HUES6 (cell line): ENCODE measurements at regions not wholly inside any gene's neighbourhood (a gene's known extent, or its start where the extent isn't known, plus 50 kb on each side); places are given as distances from the start of the nearest gene placed in this dataset.

Experiments
- H3K27ac ChIP-seq: 2 replicates; pipeline ENCODE4 v1.7.0; 2013; ENCODE audit warnings: low read depth, mild to moderate bottlenecking, low read length, inconsistent platforms
- H3K27me3 ChIP-seq: 2 replicates; pipeline ENCODE4 v1.6.1; 2013; ENCODE audit warnings: low read length; ENCODE audit not compliant: control insufficient read depth, insufficient read depth
- H3K36me3 ChIP-seq: 2 replicates; pipeline ENCODE4 v1.6.1; 2013; ENCODE audit warnings: low read length; ENCODE audit not compliant: control insufficient read depth, insufficient read depth
- H3K4me1 ChIP-seq: 2 replicates; pipeline ENCODE4 v1.6.1; 2013; ENCODE audit warnings: low read length; ENCODE audit not compliant: control insufficient read depth, insufficient read depth
- H3K4me3 ChIP-seq: 2 replicates; pipeline ENCODE4 v1.5.1; 2013; ENCODE audit warnings: low read depth, low read length
- H3K9ac ChIP-seq: one replicate; pipeline ENCODE4 v1.6.1; 2013; ENCODE audit warnings: mild to moderate bottlenecking, low read length
- H3K9me3 ChIP-seq: 2 replicates; pipeline ENCODE4 v1.6.1; 2013; ENCODE audit warnings: low read depth, low read length; ENCODE audit not compliant: control insufficient read depth, insufficient read depth

DNA sequence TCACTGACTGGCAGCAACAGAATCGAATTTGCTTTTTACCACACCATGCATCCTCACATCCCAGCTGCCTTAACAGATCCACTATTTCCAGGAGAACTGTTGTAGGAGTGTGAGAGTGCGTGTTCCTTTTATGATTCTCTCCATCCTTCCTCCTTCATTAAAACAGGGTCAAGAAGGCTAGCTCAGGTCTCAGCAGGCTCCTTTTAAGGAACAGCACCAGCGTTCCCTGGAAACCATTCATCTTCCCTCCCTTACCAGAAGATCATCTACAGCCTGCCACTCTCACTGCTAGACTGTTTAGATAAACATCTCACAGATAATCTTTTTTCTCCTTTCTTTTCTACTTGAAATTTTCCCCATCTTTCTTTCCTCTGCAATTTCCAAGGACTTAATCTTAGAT, 1531.9 kb upstream of the CDH8 start:
- Histone ChIP-seq H3K4me3 (no peak overlapping the region), H3K27me3 (no peaks in the 10 kb centered on the region), H3K27ac (no peak overlapping the region), H3K9me3 (no peaks in the 10 kb centered on the region), H3K9ac (no peak overlapping the region), H3K4me1 (0 out of 2 replicates have a peak, but pooled peaks cover 5% of the 10 kb centered on the region), H3K36me3 (no peaks in the 10 kb centered on the region)

DNA sequence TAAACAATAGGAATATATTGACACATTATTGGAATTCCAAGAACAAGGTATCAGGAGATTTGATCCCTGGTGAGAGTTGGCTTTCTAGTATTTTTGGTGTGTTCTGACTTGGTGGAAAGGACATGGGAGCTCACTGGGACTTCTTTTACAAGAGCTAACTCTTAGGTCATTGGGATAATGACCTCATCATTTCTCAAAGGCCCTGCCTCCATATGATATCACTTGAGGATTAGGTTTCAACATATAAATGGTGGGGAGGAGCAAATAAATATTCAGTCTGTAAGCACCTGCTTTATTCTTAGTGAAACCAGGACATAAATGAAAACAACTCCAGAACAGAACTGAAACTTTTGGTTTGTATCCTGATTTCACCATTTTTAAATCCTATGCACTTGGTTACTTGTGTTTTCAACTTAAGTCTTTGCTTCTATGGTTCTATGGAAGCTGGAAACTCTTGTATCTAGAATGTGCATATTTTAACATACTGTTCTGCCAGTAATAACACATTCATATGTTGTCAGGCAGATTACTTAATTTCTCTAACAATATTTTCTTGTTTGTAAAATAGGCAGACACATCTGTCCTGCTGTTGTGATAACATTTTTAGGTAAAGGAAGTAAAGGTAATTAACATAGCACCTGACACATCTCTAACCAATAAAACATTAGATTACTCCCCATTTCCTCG, 1527.7 kb upstream of the CDH8 start:
- Histone ChIP-seq H3K4me3 (no peak overlapping the region), H3K27ac (no peak overlapping the region), H3K9me3 (peaks cover 21% of the 10 kb centered on the region), H3K36me3 (no peaks in the 10 kb centered on the region), H3K9ac (no peak overlapping the region), H3K27me3 (no peaks in the 10 kb centered on the region), H3K4me1 (0 out of 2 replicates have a peak, but pooled peaks cover 5% of the 10 kb centered on the region)

DNA sequence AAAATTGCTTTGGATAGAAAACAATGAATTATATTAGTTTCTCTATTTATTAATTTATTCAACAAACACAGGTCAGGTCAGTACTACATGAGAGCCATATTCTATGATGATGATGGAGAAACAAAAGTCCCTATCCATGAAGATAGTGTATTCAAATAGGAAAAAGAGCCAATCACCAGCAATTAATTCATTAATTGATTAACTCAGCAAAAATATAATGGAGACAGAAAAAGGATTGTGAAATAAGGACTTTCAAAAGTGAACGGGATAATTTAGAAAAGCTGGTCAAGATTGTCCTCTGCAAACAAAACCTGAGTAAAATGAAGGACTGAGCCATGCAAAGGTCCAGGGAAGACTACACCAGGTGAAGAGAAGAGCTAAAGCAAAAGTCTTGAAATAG, 1517.7 kb upstream of the CDH8 start:
- H3K27me3 ChIP-seq, result no peaks in the 10 kb centered on the region
- H3K9ac ChIP-seq, result no peak overlapping the region
- H3K4me1 ChIP-seq, result no peaks in the 10 kb centered on the region
- no peaks in the 10 kb centered on the region for H3K9me3 ChIP-seq
- no peaks in the 10 kb centered on the region for H3K36me3 ChIP-seq
- H3K27ac ChIP-seq, result no peak overlapping the region
- H3K4me3 ChIP-seq, result no peak overlapping the region

DNA sequence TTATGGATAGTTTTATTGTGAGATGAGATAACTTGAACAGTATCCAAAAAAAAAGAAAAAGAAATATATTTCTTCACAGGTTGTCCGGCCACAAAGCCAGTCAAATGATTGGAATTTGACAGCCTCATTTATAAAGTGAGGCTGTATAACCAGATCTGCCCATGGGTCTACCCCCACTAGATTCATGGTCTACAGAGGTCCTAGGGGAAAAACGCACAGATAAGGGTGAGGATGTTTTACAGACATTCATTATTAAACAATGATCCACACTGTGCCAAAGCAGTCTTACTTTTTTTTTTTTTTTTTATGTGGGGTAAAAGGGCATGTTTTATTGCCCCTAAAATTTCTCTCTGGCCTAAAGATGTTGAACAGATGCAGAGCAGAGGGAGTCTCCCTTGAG, 1503.0 kb upstream of the CDH8 start:
- Histone ChIP-seq H3K36me3 (no peaks in the 10 kb centered on the region), H3K27ac (no peak overlapping the region), H3K9me3 (no peaks in the 10 kb centered on the region), H3K9ac (no peak overlapping the region), H3K27me3 (no peaks in the 10 kb centered on the region), H3K4me1 (peaks cover 11% of the 10 kb centered on the region; the same call in 1 of the 2 replicates), H3K4me3 (no peak overlapping the region)

DNA sequence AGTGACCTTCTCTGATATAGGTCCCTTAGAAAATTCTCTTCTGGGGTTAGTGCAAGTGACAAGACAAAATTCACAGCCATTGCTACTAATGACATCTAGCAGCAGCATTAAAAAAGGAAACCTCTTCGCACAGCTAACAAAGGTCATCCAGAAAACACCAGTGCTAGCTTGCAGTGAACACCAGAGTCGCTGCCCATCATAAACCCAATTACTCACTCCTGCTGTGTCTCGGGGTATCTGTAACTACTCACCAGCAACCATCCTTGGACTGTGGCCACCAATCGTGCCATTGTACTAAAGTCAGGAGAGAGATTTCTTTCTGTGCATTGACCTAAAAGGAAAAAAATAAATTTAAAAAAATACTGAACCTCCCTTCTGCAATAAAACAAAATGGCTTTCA, 1494.7 kb upstream of the CDH8 start:
- Histone ChIP-seq H3K27ac (no peak overlapping the region), H3K9ac (no peak overlapping the region), H3K9me3 (peaks cover 9% of the 10 kb centered on the region; the same call in 1 of the 2 replicates), H3K4me1 (peaks cover 3% of the 10 kb centered on the region; the same call in 1 of the 2 replicates), H3K27me3 (no peaks in the 10 kb centered on the region), H3K4me3 (no peak overlapping the region), H3K36me3 (no peaks in the 10 kb centered on the region)

DNA sequence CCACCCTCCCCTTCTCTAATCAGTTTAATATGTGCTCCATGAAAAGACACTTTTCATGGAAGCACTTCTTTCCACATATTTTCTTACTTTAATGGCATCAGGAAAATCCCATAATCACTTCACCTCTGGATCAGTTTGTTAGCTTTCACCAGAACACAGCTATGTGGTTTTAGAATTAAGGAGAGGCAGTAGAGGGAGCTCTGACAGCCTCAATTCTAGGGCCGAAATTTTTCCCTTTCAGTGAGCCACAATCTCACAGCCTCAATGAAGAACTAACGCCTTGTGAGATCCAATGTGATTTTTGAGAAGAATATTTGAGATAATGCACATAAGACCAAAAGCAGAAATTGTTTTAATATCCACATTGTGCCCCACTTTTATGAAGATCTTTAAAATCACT, 1494.0 kb upstream of the CDH8 start:
- H3K27ac ChIP-seq, result no peak overlapping the region
- peaks cover 15% of the 10 kb centered on the region for H3K9me3 ChIP-seq
- H3K36me3 ChIP-seq, result no peaks in the 10 kb centered on the region
- no peak overlapping the region for H3K4me3 ChIP-seq
- peaks cover 1% of the 10 kb centered on the region; the same call in 1 of the 2 replicates for H3K4me1 ChIP-seq
- no peak overlapping the region for H3K9ac ChIP-seq
- H3K27me3 ChIP-seq, result no peaks in the 10 kb centered on the region

DNA sequence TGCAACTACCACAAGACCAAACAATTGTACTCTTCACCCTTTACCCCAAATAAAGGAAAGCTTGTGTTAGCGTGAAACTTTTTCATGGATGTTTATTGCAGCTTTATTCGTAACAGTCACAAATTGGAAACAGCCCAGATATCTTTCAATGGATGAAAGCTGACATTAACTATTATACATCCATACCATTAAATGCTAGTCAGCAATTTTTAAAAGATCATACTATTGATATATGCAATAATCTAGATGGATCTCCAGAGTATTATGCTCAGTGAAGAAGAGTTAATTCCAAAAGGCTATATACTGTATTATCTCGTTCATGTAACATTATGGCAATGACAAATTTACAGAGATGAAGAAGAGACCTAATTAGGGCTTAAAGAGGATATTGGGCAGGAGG, 1491.2 kb upstream of the CDH8 start:
- Histone ChIP-seq H3K9ac (no peak overlapping the region), H3K4me3 (no peak overlapping the region), H3K4me1 (no peaks in the 10 kb centered on the region), H3K9me3 (peaks cover 14% of the 10 kb centered on the region), H3K27me3 (no peaks in the 10 kb centered on the region), H3K36me3 (no peaks in the 10 kb centered on the region), H3K27ac (no peak overlapping the region)

DNA sequence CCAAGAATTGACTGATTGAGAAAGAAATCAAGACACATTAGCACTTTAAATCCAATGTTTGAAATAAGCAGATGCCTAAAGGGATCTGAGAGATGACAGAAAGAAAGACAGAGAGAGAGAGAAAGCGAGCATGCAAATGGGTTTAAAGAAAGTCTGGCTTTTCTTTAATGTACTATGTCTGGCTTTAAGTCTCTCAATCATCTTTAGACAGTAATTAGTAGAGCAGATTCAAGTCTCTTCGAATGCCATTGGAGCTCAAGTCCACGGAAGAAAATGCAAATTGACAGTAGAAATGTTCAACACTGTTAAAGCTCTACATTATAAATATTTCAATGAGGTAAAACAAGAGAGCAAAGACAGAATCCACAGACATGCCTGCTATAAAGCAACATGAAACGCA, 1480.2 kb upstream of the CDH8 start:
- Histone ChIP-seq H3K27ac (no peak overlapping the region), H3K27me3 (no peaks in the 10 kb centered on the region), H3K4me3 (no peak overlapping the region), H3K9me3 (no peaks in the 10 kb centered on the region), H3K9ac (no peak overlapping the region), H3K4me1 (no peaks in the 10 kb centered on the region), H3K36me3 (no peaks in the 10 kb centered on the region)

DNA sequence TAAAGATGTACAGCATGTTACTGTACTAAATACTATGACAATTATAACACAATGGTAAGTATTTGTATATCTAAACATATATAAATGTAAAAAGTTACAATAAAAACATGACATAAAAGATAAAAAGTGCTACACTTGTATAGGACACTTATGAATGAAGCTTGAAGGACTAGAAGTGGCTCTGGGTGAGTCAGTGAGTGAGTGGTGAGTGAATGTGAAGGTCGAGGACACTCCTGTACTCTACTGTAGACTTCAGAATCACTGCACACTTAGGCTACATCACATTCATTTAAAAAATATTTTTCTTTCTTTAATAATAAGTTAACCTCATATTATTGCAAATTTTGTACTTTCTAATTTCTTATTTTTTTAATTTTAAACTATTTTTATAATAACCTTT, 1476.7 kb upstream of the CDH8 start:
- Histone ChIP-seq H3K9ac (no peak overlapping the region), H3K9me3 (no peaks in the 10 kb centered on the region), H3K27me3 (no peaks in the 10 kb centered on the region), H3K4me1 (no peaks in the 10 kb centered on the region), H3K36me3 (no peaks in the 10 kb centered on the region), H3K27ac (no peak overlapping the region), H3K4me3 (no peak overlapping the region)

DNA sequence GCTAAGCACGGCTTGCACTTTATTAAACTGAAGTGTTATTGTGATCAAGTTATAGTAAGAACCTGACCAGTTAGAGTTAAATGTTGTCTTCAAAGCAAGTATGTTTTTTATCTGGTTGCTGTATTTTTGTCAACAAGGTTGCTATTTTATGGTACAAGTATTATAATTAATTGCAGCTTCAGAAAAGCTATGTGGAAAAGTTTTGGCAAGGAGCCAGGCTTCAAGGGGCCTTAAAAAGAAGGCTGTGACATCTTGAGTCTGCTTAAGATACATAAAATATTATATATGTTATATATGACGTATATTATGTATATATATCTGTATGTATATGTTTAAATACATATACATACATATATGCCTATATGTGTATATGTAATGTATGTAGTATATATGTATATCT, 1461.2 kb upstream of the CDH8 start:
- Histone ChIP-seq H3K36me3 (no peaks in the 10 kb centered on the region), H3K27me3 (no peaks in the 10 kb centered on the region)

DNA sequence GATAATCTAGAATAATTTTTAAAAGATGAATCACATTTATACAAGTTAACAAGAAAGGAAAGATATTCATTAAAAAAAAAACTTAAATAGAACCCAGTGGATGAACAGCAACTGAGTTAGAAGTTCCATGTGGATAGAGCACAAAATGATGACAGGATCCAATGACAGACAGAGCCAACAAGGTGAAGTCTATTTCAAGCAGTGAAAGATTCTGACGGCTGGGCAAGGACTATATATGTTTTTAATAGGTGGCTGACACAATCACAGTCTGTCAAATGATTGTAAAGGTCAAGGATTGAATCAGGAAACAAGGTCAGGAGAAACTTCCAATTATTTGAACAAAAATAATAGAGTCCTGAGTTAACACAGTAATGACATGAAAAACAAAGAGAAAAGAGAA, 1460.0 kb upstream of the CDH8 start:
- H3K36me3 ChIP-seq, result no peaks in the 10 kb centered on the region
- no peak overlapping the region for H3K9ac ChIP-seq
- no peaks in the 10 kb centered on the region for H3K4me1 ChIP-seq
- no peaks in the 10 kb centered on the region for H3K9me3 ChIP-seq
- no peak overlapping the region for H3K4me3 ChIP-seq
- H3K27me3 ChIP-seq, result no peaks in the 10 kb centered on the region
- no peak overlapping the region for H3K27ac ChIP-seq

More for the DNA sequence above, 1461.2 kb upstream of the CDH8 start:
- Histone ChIP-seq H3K4me3 (no peak overlapping the region), H3K9ac (no peak overlapping the region), H3K9me3 (no peaks in the 10 kb centered on the region), H3K4me1 (no peaks in the 10 kb centered on the region), H3K27ac (no peak overlapping the region)
